ENCODE measurements at regions not wholly inside any gene's neighbourhood (a gene's known extent, or its start where the extent isn't known, plus 50 kb on each side); places are given as distances from the start of the nearest gene placed in this dataset.

GRCh38 chrX:45749375-45749774, 548.7 kb upstream of the DIPK2B start:
- DNase-seq (ENCODE audit: low read depth in 2 of 2), result no peak

DNA sequence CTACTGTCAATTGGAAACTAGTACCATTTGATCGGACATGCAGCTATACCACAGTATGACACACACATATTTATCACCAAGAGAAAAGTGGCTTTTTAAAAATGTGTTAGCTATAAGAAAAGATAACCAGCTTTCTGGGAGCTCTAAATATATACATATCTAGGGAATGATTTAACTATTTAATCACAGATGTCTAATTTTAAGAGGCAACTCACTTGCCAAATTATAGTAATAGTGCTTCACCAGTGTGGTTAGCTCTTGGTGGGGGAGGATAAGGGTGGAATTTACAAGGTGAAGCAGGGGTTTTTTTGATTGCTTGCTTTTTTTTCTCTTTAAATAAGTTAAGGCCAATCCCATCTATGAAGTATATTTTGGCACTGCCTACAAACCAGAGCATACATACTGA, 547.7 kb upstream of the DIPK2B start:
- no peak for DNase-seq (ENCODE audit: low read depth in 2 of 2)

DNA sequence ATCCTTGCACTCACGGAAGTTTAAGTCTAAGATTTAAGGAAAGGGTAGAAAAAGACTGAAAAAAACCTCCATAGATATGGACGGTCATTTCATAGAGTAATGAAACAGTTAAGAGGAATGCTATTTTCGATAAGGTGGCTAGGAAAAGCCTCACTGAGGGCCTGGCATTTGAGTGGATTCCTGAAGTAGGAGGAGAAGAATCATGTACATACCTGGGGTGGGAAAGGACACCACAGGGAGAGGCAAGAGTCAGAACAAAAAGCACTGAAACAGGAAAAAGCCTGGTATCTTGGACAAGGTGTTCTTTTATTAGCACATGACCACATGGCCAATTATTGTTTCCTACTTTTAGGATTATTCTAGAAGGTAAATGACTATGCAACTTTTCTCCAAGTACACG, 547.2 kb upstream of the DIPK2B start:
- no peak for DNase-seq (ENCODE audit: low read depth in 2 of 2)

DNA sequence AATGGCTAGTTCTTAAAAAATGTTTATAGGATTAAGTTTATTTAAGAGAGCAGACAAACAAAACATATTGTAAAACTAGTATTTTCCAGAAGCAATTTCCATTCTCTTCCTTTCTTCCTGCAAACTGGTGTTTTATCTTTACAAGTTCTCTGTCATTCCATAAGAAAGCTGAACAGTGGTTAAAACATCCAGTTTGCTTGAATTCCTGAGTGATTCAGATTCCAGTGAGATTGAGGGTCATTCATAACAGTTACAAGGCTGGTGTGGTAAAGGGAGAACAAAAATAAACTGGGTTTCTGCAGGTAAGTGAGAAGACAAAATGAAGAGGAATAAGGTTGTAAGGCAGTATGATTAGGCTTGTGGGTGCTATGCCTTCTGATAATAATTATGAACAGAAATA, 544.8 kb upstream of the DIPK2B start:
- no peak for DNase-seq (ENCODE audit: low read depth in 2 of 2)

DNA sequence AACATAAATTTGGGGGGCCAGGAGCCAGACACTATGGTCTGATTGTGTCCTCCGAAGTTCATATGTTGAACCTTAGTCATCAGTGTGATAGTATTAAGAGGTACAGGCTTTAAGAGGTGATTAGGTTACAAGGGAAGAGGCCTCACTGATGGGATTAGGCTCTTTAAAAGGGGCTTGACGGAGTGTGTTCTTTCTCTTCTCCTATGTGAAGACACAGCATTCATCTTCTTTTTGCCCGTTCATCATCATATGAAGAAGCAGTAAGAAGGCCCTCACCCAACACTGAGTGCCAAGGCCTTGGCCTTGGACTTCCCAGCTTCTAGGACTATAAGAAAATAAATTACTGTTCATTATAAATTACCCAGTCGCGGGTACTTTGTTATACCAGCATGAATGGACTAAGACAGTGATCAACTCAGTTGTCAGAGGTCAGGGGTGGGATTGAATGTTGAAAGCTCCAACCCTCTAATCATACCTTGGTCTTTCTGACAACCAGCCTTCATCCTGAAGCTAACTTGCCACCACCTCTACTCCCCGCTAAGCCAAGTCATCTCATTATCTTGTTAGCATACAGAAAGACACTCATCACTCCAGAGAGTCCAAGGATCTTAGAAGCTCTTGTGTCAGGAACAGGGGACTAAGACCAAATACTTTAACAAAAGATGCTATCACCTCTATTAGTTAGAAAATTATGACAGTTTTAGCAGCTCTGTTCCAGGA, 543.4 kb upstream of the DIPK2B start:
- no peak for DNase-seq (ENCODE audit: low read depth in 2 of 2)

GRCh38 chrX:45743081-45743533, 542.4 kb upstream of the DIPK2B start:
- DNase-seq (ENCODE audit: low read depth in 2 of 2), result no peak

DNA sequence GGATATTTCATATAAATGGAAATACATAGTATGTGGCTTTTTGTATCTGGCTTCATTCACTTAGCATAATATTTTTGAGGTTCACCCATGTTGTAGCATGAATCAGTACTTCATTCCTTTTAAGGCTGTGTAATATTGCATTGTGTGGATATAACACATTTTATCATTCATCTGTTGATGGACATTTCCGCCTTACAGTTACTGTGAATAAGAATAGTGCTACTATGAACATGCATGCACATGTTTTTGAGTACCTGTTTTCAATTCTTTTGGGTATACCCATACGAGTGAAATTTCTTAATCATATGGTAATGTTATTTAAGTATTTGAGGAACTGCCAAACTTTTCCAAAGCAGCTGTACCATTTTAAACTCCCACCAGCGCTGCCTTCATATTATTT, 539.6 kb upstream of the DIPK2B start:
- no peak for DNase-seq (ENCODE audit: low read depth in 2 of 2)

DNA sequence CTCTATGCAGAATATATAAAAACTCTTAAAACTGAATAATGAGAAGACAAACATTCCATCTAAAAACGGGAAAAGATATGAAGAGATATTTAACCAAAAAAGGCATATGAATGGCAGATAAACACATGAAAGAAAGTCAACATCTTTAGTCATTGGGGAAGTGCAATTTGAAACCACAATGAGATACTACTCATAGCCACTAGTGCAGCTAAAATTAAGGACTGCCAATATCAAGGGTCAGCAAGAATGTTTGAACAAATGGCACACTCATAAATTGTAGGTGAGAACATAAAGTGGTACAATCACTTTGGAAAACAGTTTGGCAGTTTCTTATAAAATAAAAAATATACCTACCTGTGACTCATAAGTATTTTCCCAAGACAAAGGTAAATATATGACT, 534.9 kb upstream of the DIPK2B start:
- no peak for DNase-seq (ENCODE audit: low read depth in 2 of 2)

DNA sequence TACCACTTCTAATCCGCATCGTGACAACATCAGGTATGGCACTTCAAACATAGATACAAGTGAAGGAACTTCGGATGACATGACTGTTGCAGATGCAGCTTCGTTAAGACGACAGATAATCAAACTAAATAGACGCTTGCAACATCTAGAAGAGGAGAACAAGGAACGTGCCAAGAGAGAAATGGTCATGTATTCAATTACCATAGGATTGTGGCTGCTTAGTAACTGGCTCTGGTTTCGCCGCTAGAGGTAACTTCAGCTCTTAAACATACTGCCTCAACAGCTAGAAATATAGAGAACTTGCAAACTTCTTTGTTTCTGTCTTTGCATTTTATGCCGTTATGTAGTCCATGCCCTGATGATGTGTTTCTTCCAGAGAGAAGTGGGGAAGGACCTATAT, 530.8 kb upstream of the DIPK2B start:
- no peak for DNase-seq (ENCODE audit: low read depth in 2 of 2)

DNA sequence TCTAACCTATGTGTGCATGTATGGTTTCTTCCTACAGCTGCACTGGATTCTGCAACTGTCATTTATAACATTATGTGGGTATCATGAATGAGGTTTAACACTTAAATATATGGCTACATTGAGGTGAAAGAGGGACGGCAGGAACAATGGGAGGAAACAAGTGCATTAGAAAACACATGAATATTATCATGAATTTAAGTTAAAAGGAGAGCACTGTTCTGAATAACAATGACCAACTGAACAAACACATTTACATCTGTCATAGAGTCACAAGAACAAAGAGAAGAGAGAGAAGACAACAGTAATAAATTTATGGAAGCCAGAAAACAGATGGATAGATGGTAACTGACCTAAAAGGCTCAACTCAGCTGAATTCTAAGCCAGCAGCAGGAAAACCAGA, 527.1 kb upstream of the DIPK2B start:
- DNase-seq (ENCODE audit: low read depth in 2 of 2), result no peak

DNA sequence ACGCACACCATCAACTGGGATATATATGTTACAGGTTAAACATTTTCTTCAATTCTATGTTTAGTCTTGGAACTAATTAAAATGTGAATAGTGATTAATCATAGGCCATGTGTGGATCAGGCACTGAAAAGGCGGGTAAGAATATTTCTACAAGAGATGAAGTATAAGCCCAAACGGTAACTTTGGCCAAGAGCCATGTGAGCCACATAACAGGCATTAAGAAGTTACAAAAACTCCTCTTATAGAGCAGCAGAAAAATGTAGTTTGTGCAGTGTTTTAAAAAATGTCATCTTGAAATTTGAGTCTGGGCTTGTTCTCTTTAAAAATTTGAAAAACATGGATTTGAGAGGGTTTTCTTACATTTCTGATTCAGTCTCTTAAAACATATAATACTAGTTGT, 521.8 kb upstream of the DIPK2B start:
- DNase-seq (ENCODE audit: low read depth in 2 of 2), result no peak

DNA sequence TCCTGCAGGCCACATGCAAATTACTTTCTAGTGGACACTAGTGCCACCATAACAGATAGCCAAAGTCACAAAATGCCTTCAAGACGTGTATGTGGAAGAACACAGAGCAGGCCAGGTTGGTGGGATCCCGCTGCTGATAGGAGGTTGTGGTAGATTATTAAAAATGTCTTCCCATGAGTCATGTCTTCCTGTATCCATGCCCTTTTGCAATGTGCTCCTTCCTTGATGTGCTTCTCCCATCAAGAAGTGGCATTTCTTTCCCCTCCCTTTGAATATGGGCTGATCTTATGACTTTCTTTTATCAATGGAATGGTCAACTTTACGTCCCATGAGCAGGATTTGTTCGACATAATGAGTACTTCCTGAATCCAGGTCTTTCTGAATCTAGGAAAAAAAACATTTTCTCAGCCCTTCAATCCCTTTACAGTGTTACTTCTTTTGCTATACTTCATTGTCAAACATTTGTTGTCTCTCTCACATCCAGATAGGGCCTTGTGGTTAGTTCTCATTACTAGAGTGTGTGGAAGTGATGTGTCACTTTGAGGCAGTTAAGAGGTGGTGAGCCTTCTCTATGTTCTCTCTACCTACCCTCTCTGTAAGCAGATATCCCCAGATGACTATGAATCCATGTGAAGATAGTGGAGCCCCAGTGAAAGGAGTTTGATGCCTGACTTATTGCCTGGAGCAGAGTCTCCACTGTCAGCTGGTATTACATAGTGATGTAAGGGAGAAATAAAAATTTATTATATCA, 519.2 kb upstream of the DIPK2B start:
- DNase-seq (ENCODE audit: low read depth in 2 of 2), result no peak

- DNase-seq (ENCODE audit: low read depth in 2 of 2), result no peak
These were observed 518.0 kb upstream of the DIPK2B start for GRCh38 chrX:45718676-45719075.

- no peak for DNase-seq (ENCODE audit: low read depth in 2 of 2)
These were observed 516.1 kb upstream of the DIPK2B start for GRCh38 chrX:45716750-45717149.

GRCh38 chrX:45715748-45716147, 515.1 kb upstream of the DIPK2B start:
- DNase-seq (ENCODE audit: low read depth in 2 of 2), result no peak

GRCh38 chrX:45714866-45715265, 514.2 kb upstream of the DIPK2B start:
- DNase-seq (ENCODE audit: low read depth in 2 of 2), result peak; percentile 1 to 6

DNA sequence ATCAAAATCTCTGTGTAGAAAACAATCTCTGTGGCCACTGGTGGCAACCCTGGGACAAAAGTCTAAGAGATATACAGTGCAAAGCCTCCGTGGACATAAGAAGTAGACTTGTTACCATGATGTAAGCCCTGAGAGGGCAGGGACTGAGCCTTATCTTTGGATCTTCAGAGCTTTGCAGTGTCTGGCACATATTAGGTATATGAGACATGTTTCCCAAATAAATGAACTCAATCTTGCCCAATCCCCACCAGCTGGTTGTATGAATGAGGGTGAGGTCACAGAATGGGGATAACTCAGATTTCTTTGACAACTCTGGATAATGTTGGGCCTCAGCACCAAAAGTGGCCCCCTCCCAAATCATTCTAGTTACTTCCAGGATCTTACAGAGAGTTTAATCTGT, 511.4 kb upstream of the DIPK2B start:
- DNase-seq (ENCODE audit: low read depth in 2 of 2), result no peak

DNA sequence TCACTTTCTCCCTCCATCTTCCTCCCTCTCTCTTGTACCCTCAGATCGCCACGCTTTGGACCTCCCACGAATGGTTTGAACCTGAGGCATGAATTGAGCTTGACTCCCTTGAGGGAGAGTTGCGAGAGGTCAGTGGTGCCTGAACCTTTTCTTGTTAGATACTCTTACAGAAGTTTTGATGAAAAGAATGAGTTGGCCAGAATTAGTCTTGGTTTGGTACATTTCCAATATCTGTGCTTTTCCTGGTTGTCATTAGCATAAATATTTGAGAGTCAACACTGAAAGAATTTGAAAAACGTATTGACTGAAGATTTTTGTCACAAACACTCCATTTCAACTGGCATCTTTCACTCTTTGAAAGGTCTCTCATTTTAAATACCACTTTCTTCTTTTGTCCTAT, 510.6 kb upstream of the DIPK2B start:
- no peak for DNase-seq (ENCODE audit: low read depth in 2 of 2)

DNA sequence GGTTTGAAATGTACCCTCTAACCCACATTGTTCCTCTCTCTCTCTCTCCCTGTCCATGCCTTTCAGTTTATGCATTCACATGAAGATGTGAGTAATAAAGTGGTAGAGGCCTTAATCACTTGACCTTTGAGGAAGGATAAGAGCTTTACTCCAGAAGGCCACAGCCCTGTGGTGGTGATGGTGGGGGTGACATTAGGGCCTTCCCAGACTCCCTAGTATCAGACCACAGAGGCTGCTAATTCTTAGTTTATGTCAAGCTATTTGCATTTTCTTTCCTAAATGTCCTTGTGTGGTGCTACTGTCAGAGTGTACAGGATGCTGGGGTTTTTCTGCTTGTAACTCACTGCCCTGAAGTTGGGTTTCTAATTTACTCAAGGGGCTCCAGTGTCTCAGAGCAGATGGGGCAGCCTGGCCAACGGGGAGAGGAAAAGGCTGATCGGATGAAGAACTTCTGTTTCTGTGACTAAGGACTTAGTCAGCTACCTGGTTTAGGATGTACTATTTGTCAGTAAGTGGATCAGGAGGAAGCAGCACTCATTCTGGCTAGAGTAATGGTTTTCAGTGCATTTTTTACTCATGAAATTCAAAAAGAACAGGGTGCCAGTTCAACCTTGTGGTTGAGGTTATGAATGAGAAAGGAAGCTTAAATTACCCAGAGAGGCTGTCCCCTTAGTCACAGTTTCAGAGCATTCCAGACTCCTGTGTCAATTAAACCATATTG, 509.6 kb upstream of the DIPK2B start:
- DNase-seq (ENCODE audit: low read depth in 2 of 2), result peak; percentile 8 to 15

GRCh38 chrX:45709381-45709780, 508.7 kb upstream of the DIPK2B start:
- DNase-seq (ENCODE audit: low read depth in 2 of 2), result no peak

DNA sequence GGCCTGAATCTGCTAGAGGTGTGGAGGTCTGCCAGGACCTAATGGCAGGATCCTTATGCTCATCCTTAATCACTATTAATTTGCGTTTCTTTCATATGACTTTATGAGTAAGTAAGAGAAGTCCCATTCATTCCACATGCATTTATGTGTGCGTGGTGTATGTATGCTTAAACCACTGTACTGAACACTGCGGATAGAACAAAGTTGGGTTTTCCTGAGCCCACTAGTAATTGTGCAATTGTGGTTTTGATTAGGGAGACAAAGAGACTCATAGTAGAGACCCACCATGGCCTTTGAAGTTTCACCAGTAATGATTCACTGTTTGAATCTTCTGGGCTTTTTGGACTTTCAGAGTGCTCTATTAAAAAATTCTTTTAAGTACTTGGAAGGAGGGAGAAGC, 498.5 kb upstream of the DIPK2B start:
- DNase-seq (ENCODE audit: low read depth in 2 of 2), result no peak

DNA sequence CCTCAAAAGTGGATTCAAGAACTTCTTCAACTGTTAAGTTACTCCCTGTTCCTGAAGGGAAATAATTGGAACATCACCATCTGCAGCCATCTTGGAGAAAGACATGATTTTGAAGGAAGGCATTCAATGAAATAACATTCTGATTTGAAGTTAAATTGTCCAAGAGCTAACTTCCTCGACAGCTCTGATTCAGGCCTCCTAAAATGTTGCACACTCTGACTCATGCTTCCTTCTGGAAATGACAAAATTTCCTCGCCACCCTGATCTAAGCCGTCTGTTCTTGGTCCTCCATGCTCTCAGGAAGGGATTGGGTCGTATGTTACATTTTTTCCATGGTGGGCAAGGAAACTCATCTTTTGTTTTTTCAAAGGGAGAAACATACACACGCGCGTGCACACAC, 496.9 kb upstream of the DIPK2B start:
- DNase-seq (ENCODE audit: low read depth in 2 of 2), result no peak

DNA sequence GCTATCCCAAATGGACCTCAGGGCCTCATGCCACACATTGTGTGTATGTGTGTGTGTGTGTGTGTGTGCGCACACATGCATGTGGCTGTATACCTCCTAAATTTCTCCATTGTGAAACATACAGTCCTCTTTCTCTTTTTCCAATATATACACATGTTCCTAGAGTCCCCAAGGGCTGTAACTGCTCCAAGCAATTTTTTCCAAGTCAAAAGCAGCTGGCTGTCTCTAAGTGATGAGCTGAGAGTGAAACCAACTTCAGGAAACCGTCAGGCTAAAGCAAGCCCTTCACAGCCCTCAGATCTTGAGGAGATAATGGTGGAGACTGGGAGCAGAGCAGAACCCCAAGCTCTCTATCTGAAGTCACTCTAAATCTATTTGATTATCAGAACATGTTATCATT, 496.1 kb upstream of the DIPK2B start:
- DNase-seq (ENCODE audit: low read depth in 2 of 2), result no peak
